GM19397 (cell line): ENCODE measurements at regions not wholly inside any gene's neighbourhood (a gene's known extent, or its start where the extent isn't known, plus 50 kb on each side); places are given as distances from the start of the nearest gene placed in this dataset.

Experiments
- ATAC-seq: cut with Tn5 transposase; IDR thresholded peaks from one replicate; pipeline ENCODE4 v1.9.1; 2021; ENCODE audit warnings: mild to moderate bottlenecking, moderate library complexity; ENCODE audit not compliant: unreplicated experiment

GRCh38 chr16:82414476-82414875 lies 212.3 kb upstream of the CDH13 start:
- ATAC-seq, result no peak

- no peak for ATAC-seq
Measured at GRCh38 chr16:82412770-82413169, 214.0 kb upstream of the CDH13 start.

DNA sequence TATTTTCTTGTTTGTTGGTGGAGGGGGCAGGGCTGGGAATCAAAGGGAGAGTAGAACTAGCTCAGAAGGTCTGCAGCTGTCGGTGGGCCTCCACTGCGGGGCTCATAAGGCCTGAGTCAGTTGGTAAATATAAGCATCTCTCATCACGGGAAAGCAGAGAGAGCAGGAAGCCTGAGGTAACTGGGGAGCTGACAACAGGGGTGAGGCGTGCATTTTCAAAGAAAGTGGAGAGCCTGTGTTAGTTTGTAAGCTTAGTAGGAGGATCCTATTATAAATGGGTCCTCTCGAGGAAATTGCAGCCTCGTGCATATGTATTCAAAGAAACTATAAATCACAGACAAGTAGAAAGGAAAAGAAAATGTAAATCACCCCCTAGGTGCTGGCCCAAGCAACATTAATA lies 221.0 kb upstream of the CDH13 start:
- no peak for ATAC-seq

DNA sequence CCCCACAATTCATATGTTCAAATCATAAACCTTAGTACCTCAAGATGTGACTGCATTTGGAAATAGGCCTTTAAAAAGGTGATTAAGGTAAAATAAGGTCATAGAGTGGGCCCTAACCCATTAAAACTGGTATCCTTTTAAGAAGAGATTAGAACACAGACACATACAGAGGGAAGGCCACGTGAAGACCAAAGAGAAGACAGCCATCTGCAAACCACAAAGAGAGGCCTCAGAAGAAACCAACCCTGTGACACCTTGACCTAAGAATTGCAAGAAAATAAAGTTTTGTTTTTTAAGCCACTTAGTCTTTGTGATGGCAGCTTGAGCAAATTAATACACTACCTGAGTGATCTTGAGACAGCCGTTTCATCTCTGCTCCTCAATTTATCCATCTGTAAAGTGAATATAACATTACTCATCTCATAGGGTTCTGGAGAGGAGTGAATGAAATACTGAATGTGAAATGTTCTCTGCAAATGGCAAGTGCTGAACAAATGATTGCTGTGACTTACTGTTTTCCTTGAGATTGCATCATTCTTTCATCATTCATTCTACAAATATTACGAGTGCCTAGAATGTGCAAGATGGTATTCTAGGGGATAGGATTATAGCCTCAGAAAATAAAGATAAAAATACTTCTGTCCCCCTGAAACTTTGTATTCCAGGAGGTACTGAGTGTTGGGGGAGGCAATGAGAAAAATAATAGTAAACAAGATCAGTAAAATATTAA lies 222.0 kb upstream of the CDH13 start:
- ATAC-seq, result no peak

- ATAC-seq, result no peak
Measured at GRCh38 chr16:82402665-82403218, 224.0 kb upstream of the CDH13 start.

- no peak for ATAC-seq
Measured at GRCh38 chr16:82400046-82400445, 226.7 kb upstream of the CDH13 start.

DNA sequence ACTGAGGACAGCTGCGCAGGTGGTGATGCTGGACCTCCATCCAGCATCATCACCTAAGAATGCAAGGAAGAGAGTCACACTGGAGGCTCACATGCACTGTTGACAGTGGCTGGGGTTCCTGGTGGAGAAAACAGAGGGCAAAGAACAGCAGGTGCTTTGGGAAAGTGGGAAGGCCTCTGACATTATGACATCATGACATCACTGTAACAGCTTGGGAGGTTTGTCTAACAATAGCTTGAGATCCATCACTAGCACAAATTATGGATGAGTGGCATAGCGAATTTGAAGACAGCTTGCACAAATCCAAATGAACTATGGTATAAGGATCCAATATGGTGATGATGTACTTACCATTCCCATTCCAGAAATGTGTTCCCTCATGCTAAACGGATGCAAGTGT lies 226.5 kb upstream of the MPHOSPH6 start:
- no peak for ATAC-seq

- no peak for ATAC-seq
Measured at GRCh38 chr16:82395212-82395611, 225.2 kb upstream of the MPHOSPH6 start.

DNA sequence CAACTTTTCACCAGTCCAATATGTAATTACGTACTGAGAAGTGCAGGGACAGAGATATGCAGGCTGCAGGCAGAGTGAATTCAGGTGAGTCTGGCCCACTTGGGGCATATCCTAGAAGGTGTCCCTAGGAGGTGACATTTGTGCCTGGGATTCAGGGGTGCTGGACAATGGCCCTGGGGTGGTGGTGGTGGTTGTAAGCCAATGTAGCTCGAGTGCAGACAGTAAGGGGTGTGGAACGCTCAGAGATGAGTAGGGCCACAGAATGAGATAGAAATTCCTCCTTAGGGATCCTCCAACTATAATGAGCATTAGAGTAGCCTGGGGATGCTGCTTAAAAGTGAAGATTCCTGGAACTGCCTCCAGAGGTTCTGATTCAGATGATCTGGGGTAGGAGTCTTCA lies 221.7 kb upstream of the MPHOSPH6 start:
- ATAC-seq, result no peak

GRCh38 chr16:82389956-82390650 lies 220.1 kb upstream of the MPHOSPH6 start:
- ATAC-seq, result no peak

DNA sequence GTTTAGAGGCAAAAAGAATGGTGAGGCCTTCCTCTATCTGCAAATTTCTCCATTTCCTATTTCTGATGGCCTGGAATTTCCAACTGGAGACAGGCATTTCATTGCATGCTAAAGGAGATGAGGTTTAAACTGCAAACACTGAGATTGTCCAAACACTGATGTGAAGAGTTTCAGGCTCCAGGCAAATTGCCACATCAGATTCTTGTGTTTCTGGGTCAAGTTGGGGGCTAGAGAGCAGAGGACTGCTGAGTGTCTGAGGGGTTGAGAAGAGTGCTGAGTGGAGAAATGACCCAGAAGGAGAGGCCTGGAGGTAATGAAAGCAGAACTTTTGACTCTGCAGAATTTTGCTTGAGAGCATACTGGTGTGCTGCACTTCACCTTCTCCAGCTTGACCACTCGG lies 216.7 kb upstream of the MPHOSPH6 start:
- ATAC-seq, result no peak

DNA sequence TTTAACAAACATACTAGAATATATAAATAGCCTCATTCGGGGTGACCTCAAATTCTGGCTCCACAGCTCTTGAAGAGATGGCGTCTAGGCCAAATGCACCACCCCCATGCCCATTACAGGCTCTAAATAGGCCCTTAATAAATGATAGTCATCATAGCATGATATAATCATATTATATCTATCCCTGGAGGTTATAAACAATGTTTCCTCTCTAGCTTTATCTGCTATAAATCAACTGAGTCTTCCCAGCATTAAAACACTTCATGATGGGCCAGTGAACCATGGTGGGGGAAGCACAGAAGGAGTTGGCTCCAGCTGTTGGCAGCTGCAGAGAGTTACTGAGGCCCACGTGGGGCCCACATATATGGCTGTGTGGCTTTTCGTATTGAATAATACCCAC lies 214.9 kb upstream of the MPHOSPH6 start:
- no peak for ATAC-seq

DNA sequence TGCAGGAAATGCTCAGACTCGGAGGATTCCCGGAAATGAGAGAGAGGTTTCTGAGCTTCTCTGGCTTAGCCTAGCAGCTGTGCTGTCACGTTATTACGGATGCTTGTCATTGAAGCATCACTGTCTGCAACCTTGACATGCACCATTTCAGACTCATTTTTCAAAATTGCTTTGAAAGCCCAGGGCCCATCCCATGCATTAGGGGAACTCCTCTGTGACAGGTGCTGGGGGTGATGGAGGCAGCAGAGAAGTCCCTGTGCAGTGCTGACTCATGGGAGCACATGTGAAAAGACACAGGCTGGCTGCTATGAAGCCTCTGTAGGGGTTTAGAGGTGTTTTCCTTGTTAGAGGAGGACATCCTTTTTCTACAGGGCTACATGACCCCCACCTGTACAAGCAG lies 214.0 kb upstream of the MPHOSPH6 start:
- ATAC-seq, result no peak

DNA sequence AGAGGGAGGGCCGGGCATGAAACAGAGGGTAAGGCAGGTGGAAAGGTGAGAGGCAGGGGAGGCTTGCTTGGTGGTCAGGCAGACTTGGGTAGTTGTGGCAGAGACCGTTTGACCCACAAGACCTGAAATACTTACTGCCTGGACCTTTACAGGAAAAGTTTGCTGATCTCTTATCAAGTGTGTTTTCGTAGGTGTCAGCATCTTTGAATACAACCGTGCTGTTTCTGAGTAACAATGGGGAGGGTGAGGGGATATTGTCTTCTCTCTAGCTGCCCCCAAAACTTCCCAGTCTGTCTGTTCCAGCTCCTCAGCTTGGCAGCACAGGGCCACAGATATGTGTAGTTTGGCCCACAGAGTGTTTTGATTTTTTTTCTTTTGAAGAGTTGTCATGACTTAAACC lies 212.5 kb upstream of the MPHOSPH6 start:
- ATAC-seq, result no peak

GRCh38 chr16:82379551-82379950 lies 209.5 kb upstream of the MPHOSPH6 start:
- no peak for ATAC-seq

DNA sequence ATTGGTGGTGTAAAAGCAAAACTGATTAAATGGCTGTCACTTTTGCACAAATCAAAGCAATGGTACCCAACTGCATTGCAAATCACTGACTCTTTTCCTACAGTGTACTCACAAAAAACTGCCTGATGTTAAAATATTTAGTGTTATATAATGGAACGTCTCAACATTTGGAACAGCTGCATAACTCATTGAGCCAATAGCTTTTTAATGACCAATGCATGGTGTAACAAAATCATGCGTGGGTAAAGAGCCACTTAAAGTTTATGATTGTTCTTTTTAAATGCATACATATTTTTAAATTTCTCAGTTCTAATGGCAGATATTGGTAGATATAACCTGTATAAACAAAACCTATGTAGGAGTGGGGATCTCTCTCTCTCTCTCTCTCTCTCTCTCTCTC lies 204.0 kb upstream of the MPHOSPH6 start:
- no peak for ATAC-seq

DNA sequence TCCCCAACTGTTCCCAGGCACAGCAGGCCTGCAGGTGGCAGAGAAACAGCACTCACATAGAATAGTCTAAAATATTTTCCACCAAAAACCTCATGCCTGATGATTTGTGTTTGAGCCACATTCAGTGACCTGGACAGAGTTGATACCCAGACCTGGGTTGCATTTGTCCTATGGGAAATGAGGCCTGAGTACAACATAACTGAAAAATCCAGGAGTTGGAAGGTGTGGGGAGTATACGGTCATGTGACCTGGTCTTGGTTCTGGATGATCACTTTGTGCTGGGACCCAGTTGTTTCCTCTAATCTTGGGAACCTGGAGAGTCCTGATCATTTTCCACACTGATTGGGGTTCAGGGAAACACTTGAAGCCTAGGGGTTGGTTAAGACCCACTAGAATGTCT lies 200.3 kb upstream of the MPHOSPH6 start:
- no peak for ATAC-seq

- ATAC-seq, result no peak
Measured at GRCh38 chr16:82368041-82368440, 198.0 kb upstream of the MPHOSPH6 start.

GRCh38 chr16:82366462-82366861 lies 196.4 kb upstream of the MPHOSPH6 start:
- ATAC-seq, result no peak

DNA sequence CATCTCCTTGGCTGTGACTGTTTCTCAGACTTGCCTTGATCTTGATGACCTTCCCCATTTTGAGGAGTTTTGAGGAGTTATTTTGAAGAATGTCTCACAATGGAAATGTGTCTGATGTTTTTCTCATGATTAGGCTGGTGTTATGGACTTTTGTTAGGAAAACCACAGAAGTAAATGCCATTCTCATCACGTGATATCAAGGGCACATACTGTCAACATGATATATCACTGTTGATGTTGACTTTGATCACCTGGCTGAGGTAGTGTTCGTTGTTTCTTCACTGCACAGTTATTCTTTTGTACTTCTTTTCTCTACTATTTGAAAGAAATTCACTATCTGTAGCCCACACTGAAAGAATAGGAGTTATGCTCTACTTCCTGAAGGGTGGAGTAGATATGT lies 194.7 kb upstream of the MPHOSPH6 start:
- no peak for ATAC-seq

DNA sequence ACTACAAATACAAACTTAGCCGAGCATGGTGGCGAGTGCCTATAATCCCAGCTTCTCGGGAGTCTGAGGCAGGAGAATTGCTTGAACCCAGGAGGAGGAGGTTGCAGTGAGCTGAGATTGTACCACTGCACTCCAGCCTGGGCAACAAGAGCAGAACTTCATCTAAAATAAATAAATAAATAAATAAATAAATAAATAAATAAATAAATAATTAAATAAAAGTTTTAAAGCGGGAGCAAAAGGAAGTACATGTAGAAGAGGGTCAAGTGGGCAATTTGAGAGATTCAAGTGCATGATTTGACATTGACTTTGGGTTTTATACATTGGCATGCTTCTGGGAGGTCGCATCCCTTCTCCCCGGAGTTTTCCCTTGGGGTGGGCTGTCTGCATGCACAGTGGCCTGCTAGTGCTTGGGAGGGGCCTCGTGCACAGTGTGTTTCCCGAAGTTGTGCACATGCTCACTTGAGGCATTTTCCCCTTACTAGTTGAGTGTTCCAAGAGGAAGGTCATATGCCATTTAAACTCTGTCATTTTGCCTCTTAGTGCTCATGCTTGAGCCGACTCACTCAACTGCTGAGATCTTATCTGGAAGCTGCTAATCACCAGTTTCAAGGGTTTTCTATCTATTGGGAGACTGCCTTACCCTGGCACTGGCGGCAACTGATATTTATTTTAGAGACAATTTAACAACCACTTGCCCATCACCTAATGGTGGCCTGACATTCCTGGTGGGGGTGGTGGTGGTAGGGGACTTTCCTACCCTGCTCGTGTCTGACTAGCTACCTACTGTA lies 193.2 kb upstream of the MPHOSPH6 start:
- ATAC-seq, result no peak

DNA sequence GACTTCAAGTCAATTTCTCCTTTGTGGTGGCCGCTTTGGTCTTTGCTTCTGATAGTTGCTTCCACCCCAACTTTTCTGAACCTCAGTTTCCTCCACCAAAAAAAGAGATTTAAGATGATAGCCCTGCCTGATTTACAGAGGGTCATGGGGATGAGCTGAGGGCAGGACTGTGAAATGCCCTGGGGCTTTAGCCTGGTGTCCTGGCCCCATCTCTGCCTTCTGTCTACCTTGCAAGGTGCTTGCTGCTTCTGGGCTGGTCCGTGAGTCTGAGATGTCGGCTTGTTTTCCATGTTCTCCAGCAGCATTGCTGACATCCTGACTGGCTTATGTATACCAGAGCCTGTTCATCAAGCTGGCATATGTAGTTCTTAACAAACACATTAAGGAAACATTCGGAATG lies 191.9 kb upstream of the MPHOSPH6 start:
- ATAC-seq, result no peak
